GM12872 (cell line): ENCODE measurements at regions not wholly inside any gene's neighbourhood (a gene's known extent, or its start where the extent isn't known, plus 50 kb on each side); places are given as distances from the start of the nearest gene placed in this dataset.

Experiments
- CTCF ChIP-seq: IDR thresholded peaks from 3 replicates; pipeline ENCODE4 v1.5.1; 2011; ENCODE audit warnings: low read depth, mild to moderate bottlenecking, low read length, moderate library complexity; ENCODE audit not compliant: insufficient read depth

DNA sequence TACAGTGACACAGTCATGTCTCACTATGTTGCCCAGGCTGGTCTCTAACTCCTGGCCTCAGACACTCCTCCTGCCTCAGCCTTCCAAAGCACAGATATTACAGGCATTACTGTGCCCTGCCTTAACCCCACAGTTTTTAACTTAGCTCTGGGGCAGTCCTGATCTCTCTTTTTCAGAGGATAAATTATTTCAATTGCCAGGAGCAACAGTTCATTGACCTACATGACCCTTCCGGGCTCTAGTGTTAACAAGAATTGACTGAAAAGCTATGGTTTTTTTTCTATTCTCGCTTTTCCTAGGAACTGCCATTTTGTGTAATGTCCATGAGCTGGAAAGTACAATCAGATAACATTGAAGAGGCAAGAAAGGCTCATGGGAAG, 92.8 kb downstream of the HNRNPLL start:
- no peak for TF ChIP-seq CTCF

GRCh38 chr2:38509314-38509946, 93.3 kb downstream of the HNRNPLL start:
- TF ChIP-seq CTCF: no peak

- TF ChIP-seq CTCF: peak; percentile 86
Measured at GRCh38 chr2:38508311-38509039, 94.3 kb downstream of the HNRNPLL start.

- TF ChIP-seq CTCF: no peak
Measured at GRCh38 chr2:38507712-38508111, 95.0 kb downstream of the HNRNPLL start.

- TF ChIP-seq CTCF: no peak
Measured at GRCh38 chr2:38505779-38506178, 96.9 kb downstream of the HNRNPLL start.

DNA sequence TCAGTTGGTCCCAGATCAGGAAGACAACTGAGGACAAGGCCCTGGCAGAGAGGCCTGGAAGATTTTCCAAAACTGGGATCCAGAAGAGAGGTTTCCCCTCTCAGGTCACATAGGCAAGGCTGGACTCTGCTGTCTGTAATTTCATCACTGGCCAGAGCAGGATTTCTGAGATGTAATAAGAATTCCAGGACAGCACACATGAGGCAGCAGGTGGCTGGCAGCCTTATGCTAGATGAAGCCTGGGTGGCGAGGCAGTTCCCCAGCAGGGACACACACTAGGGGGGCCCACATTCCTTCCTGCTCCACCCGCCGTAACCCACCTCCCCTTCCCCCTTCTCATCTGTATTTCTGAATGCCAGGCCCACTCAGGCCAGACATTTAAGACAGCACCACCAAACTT, 98.6 kb downstream of the HNRNPLL start:
- no peak for TF ChIP-seq CTCF

GRCh38 chr2:38502107-38502506, 100.6 kb downstream of the HNRNPLL start:
- TF ChIP-seq CTCF: no peak
